AG10803 (cell line): ENCODE measurements at regions not wholly inside any gene's neighbourhood (a gene's known extent, or its start where the extent isn't known, plus 50 kb on each side); places are given as distances from the start of the nearest gene placed in this dataset.

Experiments used
- DNase-seq: peaks from one replicate; pipeline ENCODE4 v3.0.0; 2010; ENCODE audit warnings: low read depth
- H3K4me3 ChIP-seq: 2 replicates; pipeline ENCODE4 v1.5.1; 2011; ENCODE audit warnings: mild to moderate bottlenecking, low read length, control low read depth
- TF ChIP-seq, protein P1 (sequence below): conservative IDR thresholded peaks from 2 replicates; pipeline ENCODE4 v1.5.1; 2011; ENCODE audit warnings: mild to moderate bottlenecking, low read length, control low read depth, inconsistent platforms

DNA sequence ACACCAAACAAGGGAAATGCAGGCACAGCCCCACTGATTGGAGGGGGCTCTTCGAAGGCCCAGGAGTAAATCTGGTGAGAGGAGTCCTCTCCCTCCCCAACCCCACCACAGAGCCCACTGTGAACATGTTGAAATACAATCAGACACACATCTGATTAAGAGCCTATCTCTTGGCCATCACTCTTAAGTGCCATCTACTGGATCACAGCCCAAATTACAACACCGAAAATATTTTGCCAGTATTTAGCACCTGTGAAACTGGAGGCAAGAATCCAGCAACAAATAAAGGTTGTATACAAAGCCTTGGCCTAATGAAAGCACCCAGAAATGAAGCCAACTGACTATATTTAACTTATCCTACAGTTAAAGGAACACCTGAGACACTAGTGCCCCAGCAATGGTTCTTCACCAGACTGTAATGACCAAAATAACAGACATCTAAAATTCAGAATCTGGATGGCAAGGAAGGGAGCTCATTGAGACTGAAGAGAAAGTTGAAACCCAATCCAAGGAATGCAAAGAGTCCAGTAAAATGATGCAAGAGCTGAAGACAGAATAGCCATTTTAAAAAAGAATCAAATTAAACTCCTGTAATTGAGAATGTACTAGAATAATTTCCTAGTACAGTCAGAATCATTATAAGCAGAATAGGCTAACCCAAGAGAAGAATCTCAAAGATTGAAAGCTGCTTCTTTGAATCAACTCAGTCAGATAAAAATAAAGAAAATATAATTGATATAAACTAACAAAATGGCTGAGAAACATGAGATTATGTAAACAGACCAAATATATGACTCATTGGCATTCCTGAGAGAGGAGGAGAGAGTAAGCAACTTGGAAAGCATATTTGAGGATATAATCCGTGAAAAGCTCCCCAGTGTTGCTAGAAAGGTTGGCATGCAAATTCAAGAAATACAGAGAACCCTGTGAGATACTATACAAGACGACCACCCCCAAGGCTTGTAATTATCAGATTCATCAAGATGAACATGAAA, 1117.0 kb downstream of the FLRT2 start:
- DNase-seq, result peak; percentile 5
- TF ChIP-seq, protein P1, sequence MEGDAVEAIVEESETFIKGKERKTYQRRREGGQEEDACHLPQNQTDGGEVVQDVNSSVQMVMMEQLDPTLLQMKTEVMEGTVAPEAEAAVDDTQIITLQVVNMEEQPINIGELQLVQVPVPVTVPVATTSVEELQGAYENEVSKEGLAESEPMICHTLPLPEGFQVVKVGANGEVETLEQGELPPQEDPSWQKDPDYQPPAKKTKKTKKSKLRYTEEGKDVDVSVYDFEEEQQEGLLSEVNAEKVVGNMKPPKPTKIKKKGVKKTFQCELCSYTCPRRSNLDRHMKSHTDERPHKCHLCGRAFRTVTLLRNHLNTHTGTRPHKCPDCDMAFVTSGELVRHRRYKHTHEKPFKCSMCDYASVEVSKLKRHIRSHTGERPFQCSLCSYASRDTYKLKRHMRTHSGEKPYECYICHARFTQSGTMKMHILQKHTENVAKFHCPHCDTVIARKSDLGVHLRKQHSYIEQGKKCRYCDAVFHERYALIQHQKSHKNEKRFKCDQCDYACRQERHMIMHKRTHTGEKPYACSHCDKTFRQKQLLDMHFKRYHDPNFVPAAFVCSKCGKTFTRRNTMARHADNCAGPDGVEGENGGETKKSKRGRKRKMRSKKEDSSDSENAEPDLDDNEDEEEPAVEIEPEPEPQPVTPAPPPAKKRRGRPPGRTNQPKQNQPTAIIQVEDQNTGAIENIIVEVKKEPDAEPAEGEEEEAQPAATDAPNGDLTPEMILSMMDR, result no peak

DNA sequence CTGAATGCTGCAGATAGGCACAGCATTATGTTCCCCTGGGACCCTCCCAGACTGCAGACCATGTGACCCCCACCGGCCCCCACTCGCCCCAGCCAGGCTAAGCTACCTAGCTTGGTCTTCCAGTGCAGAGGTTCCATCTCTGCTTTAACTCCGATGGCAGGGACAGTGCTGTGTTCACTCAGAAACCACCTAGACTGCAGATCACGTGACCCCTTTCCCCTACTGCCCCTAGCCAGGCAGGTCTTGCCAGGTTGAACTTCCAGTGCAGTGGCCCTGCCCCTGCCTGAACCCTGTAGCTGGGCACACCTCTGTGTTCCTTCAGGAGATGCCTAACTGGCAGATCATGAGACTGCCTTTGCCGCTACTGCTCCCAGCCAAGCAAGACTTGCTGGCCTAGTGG, 1116.2 kb downstream of the FLRT2 start:
- no peak for DNase-seq
- no peak overlapping the region for H3K4me3 ChIP-seq
- TF ChIP-seq, protein P1, result no peak

More for the DNA sequence above, 1117.0 kb downstream of the FLRT2 start:
- no peak overlapping the region for H3K4me3 ChIP-seq

DNA sequence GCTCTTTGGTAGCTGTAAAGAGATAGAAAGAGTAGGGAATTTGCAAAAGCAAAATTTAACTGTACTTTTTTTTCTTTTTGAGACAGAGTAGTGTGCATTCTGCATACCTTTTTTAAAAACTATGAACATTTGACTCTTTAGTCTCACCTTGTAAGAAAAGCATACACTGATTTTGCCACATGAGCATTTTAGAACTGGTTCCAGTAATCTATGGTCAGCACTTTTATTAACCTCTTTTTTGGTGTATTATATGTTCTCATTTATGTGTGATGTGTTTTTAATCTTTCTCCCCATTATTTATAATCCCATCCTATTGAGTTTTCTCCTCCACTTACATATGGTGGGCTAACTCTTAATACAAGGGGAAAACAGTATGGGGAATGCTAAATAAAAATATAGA, 1111.4 kb downstream of the FLRT2 start:
- H3K4me3 ChIP-seq, result no peak overlapping the region
- DNase-seq, result no peak
- TF ChIP-seq, protein P1, result no peak

GRCh38 chr14:86640288-86640687, 1110.3 kb downstream of the FLRT2 start:
- TF ChIP-seq, protein P1, result no peak
- H3K4me3 ChIP-seq, result no peak overlapping the region
- no peak for DNase-seq

DNA sequence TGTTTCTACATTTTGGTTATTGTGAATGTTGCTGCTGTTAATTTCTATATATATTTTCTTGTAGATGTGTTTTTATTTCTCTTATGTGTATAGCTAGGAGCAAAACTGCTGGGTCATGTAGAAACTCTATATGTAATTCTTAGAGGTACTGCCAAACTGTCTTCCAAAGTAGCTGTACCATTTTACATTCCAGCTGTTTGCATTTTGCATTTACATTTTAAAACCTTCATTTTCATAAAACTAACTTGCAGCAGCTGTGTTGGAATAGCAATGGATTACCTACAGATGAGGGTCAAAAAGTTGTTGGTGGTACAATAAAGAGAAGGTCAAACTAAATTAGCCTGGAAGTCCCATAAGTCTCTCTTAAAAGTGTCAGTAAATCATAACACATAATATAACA, 1109.7 kb downstream of the FLRT2 start:
- TF ChIP-seq, protein P1, result no peak
- no peak overlapping the region for H3K4me3 ChIP-seq
- DNase-seq, result no peak

DNA sequence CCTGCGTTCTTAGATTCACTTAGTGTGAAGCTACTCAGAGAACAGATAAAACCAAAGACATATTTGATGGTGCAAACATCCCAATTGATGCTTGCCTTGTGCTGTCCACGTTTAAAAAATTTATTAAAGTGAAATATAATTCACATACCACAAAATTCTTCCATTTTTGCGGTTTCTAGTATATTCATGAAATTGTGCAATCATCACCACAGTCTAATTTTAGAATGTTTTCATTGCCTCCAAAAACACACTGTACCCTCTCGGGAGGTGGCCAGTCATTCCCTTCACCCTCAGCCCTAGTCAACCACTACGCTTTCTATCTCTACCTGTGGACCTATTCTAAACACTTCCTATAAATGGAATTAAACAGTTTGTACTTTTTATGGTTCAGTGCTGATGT, 1109.2 kb downstream of the FLRT2 start:
- peak; percentile 2 for DNase-seq
- TF ChIP-seq, protein P1, result no peak
- H3K4me3 ChIP-seq, result no peak overlapping the region

GRCh38 chr14:86627080-86627479, 1097.1 kb downstream of the FLRT2 start:
- TF ChIP-seq, protein P1, result no peak
- DNase-seq, result no peak
- no peak overlapping the region for H3K4me3 ChIP-seq
